Fibroblast of peridontal ligament (primary cell): ENCODE measurements at regions not wholly inside any gene's neighbourhood (a gene's known extent, or its start where the extent isn't known, plus 50 kb on each side); places are given as distances from the start of the nearest gene placed in this dataset.
A peak's percentile ranks its signal among the peaks of the same experiment; 100 is the strongest.
"Not testable (repeated sequence)": the region's sequence is repeated elsewhere in the genome, so short reads cannot be mapped to it uniquely, and the experiment has no call there.

Experiments
- DNase-seq: peaks from one replicate; pipeline ENCODE4 v3.0.0-alpha.2; 2010; ENCODE audit errors: extremely low read depth

DNA sequence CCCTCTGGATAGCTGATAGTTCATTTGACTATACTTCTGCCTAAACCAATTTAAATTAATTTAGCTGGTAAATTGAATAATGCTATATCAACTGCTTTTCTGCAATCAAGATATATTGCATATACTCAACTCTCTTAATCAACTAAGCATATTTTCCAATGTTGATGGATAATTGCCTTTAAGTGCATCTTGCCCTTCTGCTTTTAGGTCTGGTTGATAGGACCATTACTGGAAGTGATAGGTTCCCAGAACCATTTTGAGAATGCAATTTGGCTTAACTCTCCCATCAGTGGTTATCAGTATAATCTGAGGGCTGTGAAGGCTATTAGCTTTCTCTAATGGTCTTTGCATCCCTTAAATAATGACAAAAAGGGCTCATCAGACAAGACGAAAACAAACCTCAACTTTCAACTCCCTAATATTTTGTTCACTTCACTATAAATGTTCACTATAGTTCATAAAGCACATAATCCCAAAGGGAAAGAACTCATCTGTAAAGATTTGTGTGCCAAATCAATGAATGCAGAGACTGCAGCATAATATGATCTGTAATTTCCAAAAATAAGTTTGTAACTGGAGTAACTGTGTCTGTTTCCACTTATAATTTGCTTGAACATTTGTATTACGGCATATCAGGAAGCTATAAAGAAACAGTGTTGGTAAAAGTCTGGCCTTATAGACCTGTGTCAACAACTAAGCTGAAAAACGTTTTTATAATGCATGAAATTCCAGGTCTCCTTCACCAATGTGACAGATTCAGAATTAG lies 273.6 kb downstream of the FBXO8 start:
- no peak for DNase-seq

DNA sequence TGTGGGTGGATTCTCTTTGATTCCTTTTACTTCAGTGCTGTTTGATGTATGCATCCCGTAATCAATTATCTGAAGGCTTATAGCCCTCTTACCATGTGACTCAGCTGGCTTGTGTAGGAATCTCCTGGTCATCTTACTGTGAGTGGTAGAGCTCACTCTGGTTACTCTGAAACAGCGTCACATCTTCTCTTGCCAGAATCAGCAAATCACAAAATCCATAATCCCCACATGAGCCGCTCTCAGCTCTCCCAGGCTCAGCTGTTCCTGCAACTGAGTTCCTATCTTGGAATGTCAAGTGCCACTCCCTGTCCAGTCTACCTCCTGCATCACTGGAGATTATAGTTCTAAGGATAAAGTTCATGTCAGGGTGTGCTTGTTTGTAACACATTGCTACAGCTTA lies 278.0 kb downstream of the FBXO8 start:
- DNase-seq, result no peak

GRCh38 chr4:173998471-173999144 lies 284.9 kb downstream of the FBXO8 start:
- no peak for DNase-seq

- DNase-seq, result not testable (repeated sequence)
Measured at GRCh38 chr4:173995779-173996178, 287.7 kb downstream of the FBXO8 start.

DNA sequence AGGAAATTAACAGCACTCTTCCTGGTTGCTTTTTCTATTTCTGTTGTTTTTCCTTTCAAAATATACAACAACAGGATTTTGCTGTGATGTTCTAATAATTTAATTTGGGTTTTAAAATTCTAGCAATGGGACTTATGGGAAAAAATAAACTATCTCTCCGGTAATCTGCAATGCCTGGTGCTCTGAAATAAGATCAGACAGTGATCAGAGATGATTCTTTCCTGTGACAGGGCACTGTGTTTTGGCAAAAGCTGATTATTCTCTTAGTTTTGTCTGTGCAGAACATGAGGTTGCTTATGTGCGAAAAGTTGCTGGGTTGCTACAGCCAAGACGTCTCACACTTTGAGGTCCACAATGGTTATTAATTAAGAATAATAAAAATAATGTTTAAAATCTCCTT lies 291.7 kb downstream of the FBXO8 start:
- no peak for DNase-seq

DNA sequence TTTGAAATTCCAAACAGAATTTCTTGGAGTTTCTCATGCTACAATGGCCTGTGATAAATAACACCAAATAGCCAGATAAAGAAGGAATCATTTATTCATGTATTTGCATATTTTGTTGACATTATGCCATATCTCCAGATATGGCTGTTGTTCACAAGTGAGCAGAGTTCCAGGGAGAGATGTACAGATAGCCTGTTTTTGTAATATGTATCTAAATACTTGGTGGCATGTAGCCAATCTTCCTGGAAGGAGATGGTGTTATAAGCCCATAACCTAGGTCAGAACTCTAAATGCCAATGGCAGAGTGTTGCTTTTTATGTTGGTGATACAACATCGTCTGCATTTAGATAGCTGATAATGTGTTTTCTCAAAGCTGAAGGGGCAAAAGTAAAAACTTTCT lies 292.2 kb downstream of the FBXO8 start:
- DNase-seq, result no peak

DNA sequence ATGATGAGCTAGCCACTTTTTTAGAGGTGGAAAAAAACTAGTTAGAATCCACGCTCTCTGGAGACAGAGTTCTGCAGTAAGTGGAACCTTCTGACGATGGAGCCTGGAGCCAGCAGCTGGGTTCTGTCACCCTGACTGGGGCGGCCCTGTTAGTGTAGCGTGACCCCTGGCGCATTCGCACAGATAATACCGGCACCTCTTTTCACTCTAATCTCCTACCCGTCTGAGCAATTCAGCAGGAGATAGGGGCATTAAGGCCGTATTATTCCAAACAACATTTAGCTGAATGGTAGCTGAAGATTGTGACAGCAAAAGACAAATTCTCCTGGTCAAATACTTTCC lies 292.6 kb downstream of the FBXO8 start:
- no peak for DNase-seq

DNA sequence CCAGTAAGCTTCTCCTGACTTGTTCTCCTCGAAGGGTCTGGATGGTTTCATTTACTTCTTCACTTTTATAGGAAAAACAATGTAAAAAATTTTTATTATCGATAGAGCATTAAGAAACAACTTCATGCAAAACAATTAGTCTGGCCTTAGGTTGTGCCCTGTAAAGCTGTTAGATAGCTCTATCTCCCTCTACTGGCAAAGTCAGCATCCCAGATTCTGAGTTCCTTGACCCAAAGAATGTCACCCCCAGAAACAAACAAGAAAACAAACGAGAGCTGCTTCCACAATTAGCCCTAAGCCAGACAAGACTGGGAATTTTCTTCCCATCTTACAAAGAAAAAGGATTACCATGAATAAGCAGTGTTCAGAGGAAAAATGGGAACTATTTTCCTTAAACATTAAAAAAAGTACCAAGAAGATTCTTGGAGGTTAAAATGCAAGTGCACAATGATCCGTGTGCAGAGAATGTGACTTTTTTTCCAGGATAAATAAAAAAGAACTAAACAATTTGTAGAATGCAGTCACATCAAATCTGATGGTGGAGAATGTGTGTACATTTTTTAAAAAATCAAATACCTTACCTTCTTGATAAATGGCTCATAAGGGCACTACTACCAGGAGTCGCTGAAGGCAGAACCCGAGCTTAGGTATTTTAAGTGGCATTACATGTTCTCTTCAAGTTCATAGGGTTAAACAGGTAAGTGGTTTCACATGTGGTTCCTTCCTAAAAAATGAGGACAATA lies 293.2 kb downstream of the FBXO8 start:
- DNase-seq, result peak; percentile 62

DNA sequence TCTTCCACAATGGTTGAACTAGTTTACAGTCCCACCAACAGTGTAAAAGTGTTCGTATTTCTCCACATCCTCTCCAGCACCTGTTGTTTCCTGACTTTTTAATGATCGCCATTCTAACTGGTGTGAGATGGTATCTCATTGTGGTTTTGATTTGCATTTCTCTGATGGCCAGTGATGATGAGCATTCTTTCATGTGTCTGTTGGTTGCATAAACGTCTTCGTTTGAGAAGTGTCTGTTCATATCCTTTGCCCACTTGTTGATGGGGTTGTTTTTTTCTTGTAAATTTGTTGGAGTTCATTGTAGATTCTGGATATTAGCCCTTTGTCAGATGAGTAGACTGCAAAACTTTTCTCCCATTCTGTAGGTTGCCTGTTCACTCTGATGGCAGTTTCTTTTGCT lies 319.9 kb downstream of the FBXO8 start:
- DNase-seq, result not testable (repeated sequence)

DNA sequence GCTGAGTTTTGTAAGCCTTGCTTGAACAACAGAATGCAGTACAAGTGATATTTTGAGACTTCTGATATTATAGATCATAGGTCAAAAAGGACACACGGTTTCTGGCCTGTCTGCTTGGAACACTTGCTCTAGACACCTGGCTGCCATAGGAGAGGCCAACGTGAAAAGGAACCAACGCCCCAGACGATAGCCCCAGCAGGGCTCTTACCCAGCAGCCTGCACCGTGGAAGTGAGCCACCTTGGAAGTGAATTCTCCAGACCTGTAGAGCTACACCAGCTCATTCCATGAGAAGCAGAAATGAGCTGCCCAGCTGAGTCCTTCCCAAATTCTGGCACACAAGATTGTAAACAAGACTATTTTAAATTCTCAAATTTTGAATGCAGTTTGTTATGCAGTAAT lies 323.1 kb downstream of the FBXO8 start:
- no peak for DNase-seq

DNA sequence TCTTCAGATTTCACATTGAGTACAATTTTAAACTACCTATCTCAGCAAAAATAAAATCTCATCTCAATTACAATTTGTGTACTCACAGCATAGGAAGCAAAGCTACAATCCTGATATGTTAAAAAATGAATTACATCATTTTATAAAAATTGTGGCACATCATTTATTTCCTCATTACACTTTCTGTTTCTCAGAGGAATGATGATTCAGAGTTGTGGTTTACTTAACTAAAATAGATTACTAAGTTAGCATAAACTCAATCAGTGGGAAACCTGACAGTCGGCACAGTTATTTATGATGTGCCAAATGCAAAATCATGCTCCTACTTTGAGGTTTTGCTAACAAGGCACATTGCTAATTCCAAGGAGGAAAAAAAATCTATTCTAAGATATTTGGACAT lies 325.0 kb downstream of the FBXO8 start:
- DNase-seq, result peak; percentile 41

GRCh38 chr4:173943547-173943946 lies 339.9 kb downstream of the FBXO8 start:
- no peak for DNase-seq

DNA sequence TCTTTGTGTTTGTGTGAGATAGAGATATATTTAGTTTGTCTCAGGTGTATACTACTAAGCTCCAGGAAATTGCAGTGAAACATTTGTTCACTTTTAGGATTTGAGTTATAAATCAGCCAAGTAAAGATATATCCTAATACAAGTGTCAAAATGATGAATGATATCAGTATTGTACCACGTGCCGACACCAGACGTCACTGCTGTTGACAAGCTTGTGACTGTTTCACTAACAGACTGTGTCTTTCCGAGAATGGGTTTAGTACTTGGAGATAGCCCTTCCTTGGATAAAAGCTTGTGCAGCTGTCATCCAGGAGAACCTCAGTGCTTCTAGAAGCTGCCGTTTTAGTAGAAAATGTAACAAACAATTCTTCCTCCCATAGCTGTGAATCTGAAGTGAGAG lies 343.3 kb downstream of the FBXO8 start:
- no peak for DNase-seq

DNA sequence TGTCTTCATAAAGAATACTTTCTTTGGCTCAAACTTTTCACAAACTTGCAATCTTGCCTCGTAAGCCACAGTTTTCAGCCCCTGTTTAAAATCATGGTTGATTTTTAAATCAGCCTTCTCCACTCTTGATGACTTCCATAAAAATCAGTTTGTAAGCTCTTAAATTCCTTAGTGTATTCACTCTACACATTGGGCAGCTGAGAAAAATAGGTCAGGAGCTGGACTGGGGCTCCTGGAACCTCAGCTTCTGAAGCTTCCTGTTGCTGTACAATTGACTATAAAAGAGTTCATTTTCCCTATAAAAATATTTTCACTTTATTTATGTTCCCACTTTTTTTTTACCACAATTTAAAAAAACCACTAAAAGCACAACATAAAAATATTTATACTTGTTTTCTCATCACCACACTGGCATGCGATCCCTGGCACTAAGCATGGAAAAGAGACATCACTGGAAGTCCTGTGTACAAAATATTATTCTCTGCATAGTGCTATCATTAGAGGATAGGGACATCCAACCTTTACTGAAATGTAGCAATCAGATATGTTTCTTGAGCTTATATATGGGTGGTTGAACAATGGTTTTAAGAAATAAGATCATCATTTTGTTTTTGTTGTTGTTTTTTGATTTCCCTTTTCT lies 345.7 kb downstream of the FBXO8 start:
- no peak for DNase-seq

DNA sequence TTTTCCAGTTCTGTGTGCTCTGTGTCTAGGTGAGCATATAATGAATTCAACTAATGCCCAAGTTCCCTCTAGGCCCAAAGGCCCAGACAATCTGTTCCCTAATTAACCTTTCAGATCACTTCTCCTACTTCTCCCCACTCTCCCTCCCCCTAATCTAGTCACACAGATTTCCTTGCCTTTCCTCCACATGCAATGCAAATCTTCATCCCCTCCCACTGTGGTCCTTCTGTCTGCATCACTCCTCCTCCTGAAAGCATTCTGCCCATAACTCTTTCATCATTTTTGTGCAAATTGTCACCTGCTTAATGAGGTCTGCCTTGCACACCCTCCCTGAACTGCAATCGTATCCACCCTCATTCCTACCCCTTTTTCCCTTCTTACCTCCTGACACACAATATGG lies 346.6 kb downstream of the FBXO8 start:
- no peak for DNase-seq

DNA sequence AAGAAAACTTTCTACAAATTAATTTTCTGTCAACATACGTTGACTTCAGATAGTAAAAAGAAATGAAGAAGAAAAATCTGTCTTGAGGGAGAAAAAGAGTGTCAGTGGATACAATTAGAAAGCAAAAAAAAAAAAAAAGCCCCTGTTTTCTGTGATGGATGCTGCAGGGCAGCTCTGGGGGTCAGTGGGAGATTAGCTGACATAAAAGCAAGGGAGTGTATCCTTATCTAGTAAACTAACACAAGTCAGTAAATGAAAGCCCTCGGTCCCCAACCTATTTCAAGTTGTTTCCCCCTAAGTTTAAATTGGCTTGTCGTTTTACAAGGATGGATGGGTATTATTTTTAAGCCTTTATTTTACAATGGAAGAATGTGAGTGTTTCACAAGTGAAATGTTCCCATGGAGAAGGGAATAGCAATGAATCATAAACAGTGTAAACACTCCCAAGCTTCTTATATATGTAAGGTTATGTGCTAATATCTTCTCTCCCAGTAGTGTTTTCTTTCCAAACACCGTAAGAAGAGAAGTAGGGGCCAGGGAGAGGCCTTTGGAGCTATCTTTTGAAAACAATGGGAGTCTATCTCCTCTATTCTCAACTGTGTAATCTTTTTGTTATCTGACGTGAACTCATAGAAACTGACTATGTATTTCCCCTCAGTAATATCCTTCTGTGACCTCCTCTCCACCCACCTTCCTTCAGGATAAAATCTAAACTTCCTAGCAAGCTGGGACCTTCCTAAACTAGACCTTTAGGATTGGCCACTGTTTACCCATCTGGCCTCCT lies 347.7 kb downstream of the FBXO8 start:
- peak; percentile 14 for DNase-seq

DNA sequence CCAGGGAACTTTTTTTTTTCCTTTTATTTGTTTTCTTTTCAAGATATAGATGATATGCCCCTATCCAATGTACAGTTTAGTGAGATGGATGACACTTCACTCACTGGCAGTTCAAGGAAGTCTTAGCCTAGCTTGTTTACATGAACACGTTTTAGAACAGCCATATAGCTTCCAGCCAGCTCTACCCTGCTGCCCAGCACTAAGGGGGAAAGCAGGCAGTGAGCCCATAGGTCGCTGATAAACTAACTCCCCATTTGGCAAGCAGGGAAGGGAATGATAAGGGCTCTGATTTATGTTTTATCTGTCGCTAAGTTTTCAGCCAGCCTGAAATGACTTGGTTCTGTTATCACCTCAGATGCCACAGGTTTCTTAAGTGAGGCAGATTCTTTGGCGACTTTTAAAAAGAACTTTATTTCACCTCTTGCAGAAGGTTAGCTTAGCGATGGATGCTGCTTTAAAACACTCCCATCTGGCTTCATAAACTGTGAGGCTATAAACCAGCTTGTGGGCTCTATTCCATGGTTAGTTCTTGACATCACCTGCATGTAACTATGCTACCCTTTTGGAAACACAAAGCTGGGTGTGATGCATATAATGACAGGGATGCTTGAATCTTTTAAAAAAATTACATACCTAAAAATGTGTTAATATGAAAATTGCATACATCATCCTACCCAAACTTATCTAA lies 348.4 kb downstream of the FBXO8 start:
- no peak for DNase-seq

DNA sequence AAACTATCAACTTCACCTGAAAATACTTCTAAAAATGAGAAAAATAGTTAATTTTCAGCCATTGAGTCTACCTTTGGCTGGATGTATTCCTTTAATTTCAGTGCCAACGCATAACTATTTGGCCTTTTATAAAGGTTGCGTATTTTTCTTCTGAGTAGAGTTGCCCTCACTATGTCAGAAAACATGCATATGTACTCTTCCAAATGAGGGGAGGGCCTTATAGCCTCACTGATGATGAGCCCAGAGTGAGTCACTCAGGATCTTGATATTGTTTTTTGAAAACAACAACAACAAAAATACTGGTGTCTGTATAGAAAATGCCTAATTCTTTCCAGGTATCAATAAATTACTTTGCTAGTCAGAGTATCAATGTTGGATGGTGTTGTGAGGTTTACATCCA lies 349.3 kb downstream of the FBXO8 start:
- no peak for DNase-seq

GRCh38 chr4:173932701-173933100 lies 350.8 kb downstream of the FBXO8 start:
- no peak for DNase-seq

DNA sequence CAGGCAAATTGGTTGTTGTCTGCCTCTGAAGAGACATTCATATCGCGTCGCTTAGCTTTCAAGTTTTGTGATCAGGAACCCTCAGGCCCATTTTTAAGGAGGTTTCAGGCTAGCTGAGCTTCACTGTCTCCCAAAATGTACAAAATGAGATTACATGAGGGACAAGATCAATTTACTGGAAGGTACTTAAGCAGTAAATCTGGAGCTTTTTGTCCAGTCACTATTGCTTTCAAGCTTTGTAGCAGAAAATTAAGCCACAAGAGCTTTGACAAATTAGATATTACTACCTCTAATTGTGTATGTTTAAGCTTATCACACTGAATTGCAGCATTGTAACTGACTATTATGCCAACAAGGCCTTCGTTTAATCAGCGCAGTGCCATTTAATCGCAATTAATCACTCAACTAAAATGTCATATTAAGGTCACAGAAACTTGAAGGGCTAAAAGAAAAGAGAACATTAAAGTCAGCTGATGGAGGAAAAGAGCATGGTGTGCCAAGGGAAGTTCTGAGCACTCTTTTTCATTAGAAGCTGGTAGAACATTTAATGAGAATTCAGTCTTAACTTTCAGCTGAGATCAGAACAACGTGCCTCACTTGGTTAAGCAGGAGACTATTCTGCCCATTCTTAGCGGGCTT lies 353.0 kb downstream of the FBXO8 start:
- DNase-seq, result no peak

GRCh38 chr4:173929921-173930320 lies 353.5 kb downstream of the FBXO8 start:
- DNase-seq, result no peak
